NCI-H2196 (cell line): ENCODE measurements at regions not wholly inside any gene's neighbourhood (a gene's known extent, or its start where the extent isn't known, plus 50 kb on each side); places are given as distances from the start of the nearest gene placed in this dataset.

ENCODE experiments used
- DNase-seq: peaks from one replicate; lab custom pipeline; 2025; ENCODE audit not compliant: unreplicated experiment; lab: John Stamatoyannopoulos, UW

- DNase-seq = no peak
These were observed 112.7 kb upstream of the TNFAIP3 start for GRCh38 chr6:137754366-137754765.

GRCh38 chr6:137754866-137755265 lies 112.2 kb upstream of the TNFAIP3 start:
- no peak for DNase-seq

GRCh38 chr6:137755284-137755683 lies 111.8 kb upstream of the TNFAIP3 start:
- DNase-seq = no peak

- DNase-seq = no peak
These were observed 110.3 kb upstream of the TNFAIP3 start for GRCh38 chr6:137756788-137757187.

- DNase-seq = no peak
These were observed 108.4 kb upstream of the TNFAIP3 start for GRCh38 chr6:137758661-137759060.

GRCh38 chr6:137759624-137760023 lies 107.4 kb upstream of the TNFAIP3 start:
- no peak for DNase-seq

GRCh38 chr6:137761072-137761471 lies 106.0 kb upstream of the TNFAIP3 start:
- DNase-seq = no peak

- no peak for DNase-seq
These were observed 105.6 kb upstream of the TNFAIP3 start for GRCh38 chr6:137761487-137761886.

- DNase-seq = no peak
These were observed 104.6 kb upstream of the TNFAIP3 start for GRCh38 chr6:137762168-137763090.

GRCh38 chr6:137763436-137763835 lies 103.6 kb upstream of the TNFAIP3 start:
- no peak for DNase-seq

GRCh38 chr6:137763886-137764285 lies 103.2 kb upstream of the TNFAIP3 start:
- no peak for DNase-seq

GRCh38 chr6:137764464-137764863 lies 102.6 kb upstream of the TNFAIP3 start:
- no peak for DNase-seq

GRCh38 chr6:137765059-137765458 lies 102.0 kb upstream of the TNFAIP3 start:
- DNase-seq = no peak

GRCh38 chr6:137766596-137767370 lies 100.3 kb upstream of the TNFAIP3 start:
- DNase-seq = no peak

GRCh38 chr6:137767465-137767864 lies 99.6 kb upstream of the TNFAIP3 start:
- no peak for DNase-seq

- DNase-seq = no peak
These were observed 99.0 kb upstream of the TNFAIP3 start for GRCh38 chr6:137767911-137768690.

- no peak for DNase-seq
These were observed 98.1 kb upstream of the TNFAIP3 start for GRCh38 chr6:137768935-137769334.

- no peak for DNase-seq
These were observed 97.2 kb upstream of the TNFAIP3 start for GRCh38 chr6:137769797-137770362.

GRCh38 chr6:137772541-137773250 lies 94.4 kb upstream of the TNFAIP3 start:
- DNase-seq = no peak

- DNase-seq = no peak
These were observed 91.8 kb upstream of the TNFAIP3 start for GRCh38 chr6:137775227-137775626.
